ENCODE measurements at regions not wholly inside any gene's neighbourhood (a gene's known extent, or its start where the extent isn't known, plus 50 kb on each side); places are given as distances from the start of the nearest gene placed in this dataset.

DNA sequence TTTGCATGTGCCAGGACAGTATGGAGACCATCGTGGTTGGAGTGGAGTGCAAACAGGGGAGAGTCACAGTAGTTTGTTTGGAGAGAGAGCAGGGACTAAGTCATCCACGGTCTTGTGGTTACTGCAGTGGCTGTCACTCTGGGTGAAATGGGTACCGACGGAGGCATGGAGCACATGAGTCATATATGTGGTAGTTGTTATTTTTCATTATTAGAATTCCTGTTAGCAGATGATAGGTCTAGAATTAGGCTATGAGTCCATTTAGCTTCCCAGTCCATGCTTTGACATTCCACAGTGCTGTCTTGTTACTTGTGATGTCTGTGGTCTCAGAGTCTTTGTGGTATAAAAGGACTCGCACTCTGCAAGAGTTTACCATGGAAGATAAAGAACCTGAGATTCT, 303.9 kb downstream of the DMRT2 start:
- H3K4me3 ChIP-seq (ENCODE audit: low read length in 2 of 2), result no peak overlapping the region
- 92% methylated on average over 5 of the region's 5 CpGs for WGBS
- no peaks in the 10 kb centered on the region for H3K36me3 ChIP-seq (ENCODE audit: control insufficient read depth in 2 of 2, insufficient read depth in 2 of 2, low read length in 1 of 2)
- H3K27me3 ChIP-seq (ENCODE audit: control insufficient read depth in 2 of 2, insufficient read depth in 1 of 2, low read length in 1 of 2), result no peaks in the 10 kb centered on the region
- H3K4me1 ChIP-seq (ENCODE audit: control insufficient read depth in 2 of 2, insufficient read depth in 2 of 2, low read length in 2 of 2), result no peaks in the 10 kb centered on the region
- H3K27ac ChIP-seq (ENCODE audit: low read depth in 1 of 2, low read length in 1 of 2), result no peak overlapping the region
- DNase-seq (ENCODE audit: low read depth in 6 of 9, low spot score in 9 of 9), result no peak
- H3K9me3 ChIP-seq (ENCODE audit: control insufficient read depth in 2 of 2, insufficient read depth in 1 of 2, low read length in 1 of 2), result peaks cover 0 to 2% of the 10 kb centered on the region in 2 donors

DNA sequence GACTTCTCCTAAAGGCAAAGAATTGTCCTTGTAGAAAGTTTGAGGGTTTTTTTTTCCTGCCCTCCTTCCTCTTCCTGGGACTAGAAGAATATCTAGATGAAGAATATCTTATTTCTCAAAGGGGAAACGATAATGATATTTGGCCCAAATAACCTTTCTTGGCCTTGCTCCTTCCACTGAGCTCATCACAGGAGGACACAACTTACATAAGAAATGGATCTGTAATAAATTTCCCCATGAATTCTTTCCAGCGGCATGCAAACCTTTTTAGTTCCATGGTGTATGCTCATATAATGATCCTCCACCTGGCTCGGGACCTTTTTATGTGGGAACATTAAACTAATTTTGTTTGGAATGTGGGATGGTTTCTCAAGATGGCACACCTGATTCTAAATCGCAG, 304.4 kb downstream of the DMRT2 start:
- Histone ChIP-seq H3K9me3 (ENCODE audit: control insufficient read depth in 2 of 2, insufficient read depth in 1 of 2, low read length in 1 of 2) (peaks cover 0 to 2% of the 10 kb centered on the region in 2 donors), H3K4me1 (ENCODE audit: control insufficient read depth in 2 of 2, insufficient read depth in 2 of 2, low read length in 2 of 2) (no peaks in the 10 kb centered on the region), H3K27ac (ENCODE audit: low read depth in 1 of 2, low read length in 1 of 2) (no peak overlapping the region), H3K4me3 (ENCODE audit: low read length in 2 of 2) (no peak overlapping the region), H3K36me3 (ENCODE audit: control insufficient read depth in 2 of 2, insufficient read depth in 2 of 2, low read length in 1 of 2) (no peaks in the 10 kb centered on the region), H3K27me3 (ENCODE audit: control insufficient read depth in 2 of 2, insufficient read depth in 1 of 2, low read length in 1 of 2) (no peaks in the 10 kb centered on the region)
- 95% methylated on average over 4 of the region's 4 CpGs for WGBS
- DNase-seq (ENCODE audit: low read depth in 6 of 9, low spot score in 9 of 9), result no peak

DNA sequence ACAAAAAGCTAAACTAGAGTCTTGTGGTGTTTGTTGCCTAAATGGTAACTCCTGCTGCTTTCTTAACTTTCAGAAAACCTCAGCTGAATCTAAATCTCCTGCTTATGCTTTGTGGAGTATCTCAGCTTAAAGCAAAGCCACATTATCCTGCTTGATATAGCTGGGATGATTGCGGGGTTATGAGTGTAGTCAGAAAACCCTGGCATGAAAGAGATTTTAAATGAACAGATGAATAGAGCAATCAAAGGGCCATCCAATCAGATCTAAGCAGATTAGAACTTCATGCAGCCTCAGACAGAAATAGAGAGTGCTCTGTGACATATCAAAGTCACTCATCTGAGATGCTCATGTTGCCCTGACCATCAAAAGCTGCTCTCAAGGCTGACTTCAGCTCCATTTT, 305.5 kb downstream of the DMRT2 start:
- Histone ChIP-seq H3K27ac (ENCODE audit: low read depth in 1 of 2, low read length in 1 of 2) (no peak overlapping the region), H3K4me3 (ENCODE audit: low read length in 2 of 2) (no peak overlapping the region), H3K4me1 (ENCODE audit: control insufficient read depth in 2 of 2, insufficient read depth in 2 of 2, low read length in 2 of 2) (no peaks in the 10 kb centered on the region), H3K36me3 (ENCODE audit: control insufficient read depth in 2 of 2, insufficient read depth in 2 of 2, low read length in 1 of 2) (no peaks in the 10 kb centered on the region), H3K27me3 (ENCODE audit: control insufficient read depth in 2 of 2, insufficient read depth in 1 of 2, low read length in 1 of 2) (no peaks in the 10 kb centered on the region), H3K9me3 (ENCODE audit: control insufficient read depth in 2 of 2, insufficient read depth in 1 of 2, low read length in 1 of 2) (peaks cover 0 to 2% of the 10 kb centered on the region in 2 donors)
- 92% methylated on average over 1 of the region's 1 CpG for WGBS
- DNase-seq (ENCODE audit: low read depth in 6 of 9, low spot score in 9 of 9), result no peak

DNA sequence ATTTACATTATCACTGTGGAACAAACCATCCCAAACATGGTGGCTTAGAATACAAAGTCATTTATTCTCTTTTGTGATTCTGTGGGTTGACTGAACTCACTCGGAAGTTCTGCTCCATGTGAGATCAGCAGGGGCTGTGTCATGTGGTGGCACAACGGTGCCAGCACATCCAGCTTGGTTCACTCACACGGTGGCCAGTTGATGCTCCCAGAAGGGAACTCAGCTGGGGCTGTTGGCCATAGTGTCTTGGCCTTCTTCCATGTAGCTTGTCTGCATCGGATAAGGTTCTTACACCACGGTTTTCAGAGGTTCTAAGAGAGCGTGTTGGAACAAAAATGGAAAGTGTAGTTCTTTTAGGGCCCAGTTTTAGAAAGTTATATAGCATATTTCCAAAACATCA, 312.7 kb downstream of the DMRT2 start:
- Histone ChIP-seq H3K36me3 (ENCODE audit: control insufficient read depth in 2 of 2, insufficient read depth in 2 of 2, low read length in 1 of 2) (no peaks in the 10 kb centered on the region), H3K27me3 (ENCODE audit: control insufficient read depth in 2 of 2, insufficient read depth in 1 of 2, low read length in 1 of 2) (no peaks in the 10 kb centered on the region), H3K9me3 (ENCODE audit: control insufficient read depth in 2 of 2, insufficient read depth in 1 of 2, low read length in 1 of 2) (no peaks in the 10 kb centered on the region), H3K27ac (ENCODE audit: low read depth in 1 of 2, low read length in 1 of 2) (no peak overlapping the region), H3K4me1 (ENCODE audit: control insufficient read depth in 2 of 2, insufficient read depth in 2 of 2, low read length in 2 of 2) (no peaks in the 10 kb centered on the region), H3K4me3 (ENCODE audit: low read length in 2 of 2) (no peak overlapping the region)
- DNase-seq (ENCODE audit: low read depth in 6 of 9, low spot score in 9 of 9), result no peak
- 93% methylated on average over 6 of the region's 6 CpGs for WGBS

DNA sequence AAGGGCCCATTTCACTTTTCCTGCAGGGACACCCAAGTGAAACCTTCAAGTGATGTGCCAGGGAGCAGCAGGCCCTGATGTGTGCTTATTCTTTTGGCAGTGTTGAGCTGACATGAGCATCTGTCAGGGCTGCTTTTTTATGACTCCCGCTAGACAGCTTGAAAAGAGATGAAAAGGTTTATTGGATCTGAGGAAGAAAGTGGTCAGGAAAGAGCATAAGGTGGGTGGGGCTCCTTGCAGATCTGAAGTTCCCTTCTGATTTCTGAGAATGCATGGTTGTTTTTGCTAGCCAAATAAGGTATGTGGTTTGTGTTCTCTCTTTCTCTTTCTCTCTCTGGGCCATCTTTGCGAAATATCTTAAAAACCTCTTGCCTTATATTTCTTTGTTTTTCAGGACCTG, 316.1 kb downstream of the DMRT2 start:
- Histone ChIP-seq H3K27me3 (ENCODE audit: control insufficient read depth in 2 of 2, insufficient read depth in 1 of 2, low read length in 1 of 2) (no peaks in the 10 kb centered on the region), H3K9me3 (ENCODE audit: control insufficient read depth in 2 of 2, insufficient read depth in 1 of 2, low read length in 1 of 2) (no peaks in the 10 kb centered on the region), H3K4me1 (ENCODE audit: control insufficient read depth in 2 of 2, insufficient read depth in 2 of 2, low read length in 2 of 2) (no peaks in the 10 kb centered on the region), H3K36me3 (ENCODE audit: control insufficient read depth in 2 of 2, insufficient read depth in 2 of 2, low read length in 1 of 2) (no peaks in the 10 kb centered on the region), H3K27ac (ENCODE audit: low read depth in 1 of 2, low read length in 1 of 2) (no peak overlapping the region), H3K4me3 (ENCODE audit: low read length in 2 of 2) (no peak overlapping the region)
- WGBS, result 84% methylated on average over 2 of the region's 2 CpGs
- no peak for DNase-seq (ENCODE audit: low read depth in 6 of 9, low spot score in 9 of 9)

DNA sequence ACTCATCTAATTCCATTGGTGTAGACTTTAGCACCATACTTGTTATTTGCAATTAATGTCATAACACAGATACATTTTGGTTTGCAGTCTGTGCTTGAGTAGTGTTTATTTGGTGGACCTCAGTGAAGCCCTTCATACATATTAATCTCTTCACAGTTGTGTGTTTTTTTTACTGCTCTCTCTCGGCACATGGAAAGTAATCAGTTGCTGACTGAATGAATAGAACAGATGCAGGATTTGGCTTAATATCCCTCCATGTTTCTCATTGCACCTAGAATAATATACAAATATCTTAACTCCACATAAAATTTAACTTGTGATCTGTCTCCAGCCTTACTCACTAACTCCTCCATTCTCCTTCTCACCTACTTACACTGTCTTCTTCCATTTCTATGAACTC, 319.1 kb downstream of the DMRT2 start:
- no peaks in the 10 kb centered on the region for H3K9me3 ChIP-seq (ENCODE audit: control insufficient read depth in 2 of 2, insufficient read depth in 1 of 2, low read length in 1 of 2)
- no peak overlapping the region for H3K4me3 ChIP-seq (ENCODE audit: low read length in 2 of 2)
- WGBS, result 97% methylated on average over 1 of the region's 1 CpG

DNA sequence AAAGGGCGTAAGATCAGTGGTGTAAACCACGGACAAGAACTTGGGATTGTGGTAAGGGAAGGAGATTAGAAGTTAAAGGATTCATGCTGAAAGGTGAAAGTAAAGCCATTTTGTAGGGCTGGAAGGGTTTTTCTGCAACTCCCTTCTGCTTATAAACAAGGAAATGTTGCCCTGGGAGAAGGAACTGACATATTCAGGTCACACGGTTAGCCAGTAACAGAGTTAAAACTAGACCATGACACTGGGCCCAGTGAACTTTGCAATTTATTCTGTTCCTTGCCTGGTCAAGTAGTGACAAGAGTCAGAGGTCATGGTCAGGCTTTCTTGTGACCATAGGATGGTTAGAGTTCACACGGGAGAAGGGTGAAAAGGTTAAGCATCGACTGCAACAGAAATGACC, 323.3 kb downstream of the DMRT2 start:
- no peak overlapping the region for H3K4me3 ChIP-seq (ENCODE audit: low read length in 2 of 2)
- no peak for DNase-seq (ENCODE audit: low read depth in 6 of 9, low spot score in 9 of 9)
- H3K9me3 ChIP-seq (ENCODE audit: control insufficient read depth in 2 of 2, insufficient read depth in 1 of 2, low read length in 1 of 2), result no peaks in the 10 kb centered on the region
- WGBS, result 90% methylated on average over 5 of the region's 5 CpGs
- no peaks in the 10 kb centered on the region for H3K4me1 ChIP-seq (ENCODE audit: control insufficient read depth in 2 of 2, insufficient read depth in 2 of 2, low read length in 2 of 2)
- H3K27me3 ChIP-seq (ENCODE audit: control insufficient read depth in 2 of 2, insufficient read depth in 1 of 2, low read length in 1 of 2), result no peaks in the 10 kb centered on the region
- no peaks in the 10 kb centered on the region for H3K36me3 ChIP-seq (ENCODE audit: control insufficient read depth in 2 of 2, insufficient read depth in 2 of 2, low read length in 1 of 2)
- no peak overlapping the region for H3K27ac ChIP-seq (ENCODE audit: low read depth in 1 of 2, low read length in 1 of 2)

More for the DNA sequence above, 319.1 kb downstream of the DMRT2 start:
- DNase-seq (ENCODE audit: low read depth in 6 of 9, low spot score in 9 of 9), result no peak
- Histone ChIP-seq H3K4me1 (ENCODE audit: control insufficient read depth in 2 of 2, insufficient read depth in 2 of 2, low read length in 2 of 2) (no peaks in the 10 kb centered on the region), H3K27ac (ENCODE audit: low read depth in 1 of 2, low read length in 1 of 2) (no peak overlapping the region), H3K36me3 (ENCODE audit: control insufficient read depth in 2 of 2, insufficient read depth in 2 of 2, low read length in 1 of 2) (no peaks in the 10 kb centered on the region), H3K27me3 (ENCODE audit: control insufficient read depth in 2 of 2, insufficient read depth in 1 of 2, low read length in 1 of 2) (no peaks in the 10 kb centered on the region)

DNA sequence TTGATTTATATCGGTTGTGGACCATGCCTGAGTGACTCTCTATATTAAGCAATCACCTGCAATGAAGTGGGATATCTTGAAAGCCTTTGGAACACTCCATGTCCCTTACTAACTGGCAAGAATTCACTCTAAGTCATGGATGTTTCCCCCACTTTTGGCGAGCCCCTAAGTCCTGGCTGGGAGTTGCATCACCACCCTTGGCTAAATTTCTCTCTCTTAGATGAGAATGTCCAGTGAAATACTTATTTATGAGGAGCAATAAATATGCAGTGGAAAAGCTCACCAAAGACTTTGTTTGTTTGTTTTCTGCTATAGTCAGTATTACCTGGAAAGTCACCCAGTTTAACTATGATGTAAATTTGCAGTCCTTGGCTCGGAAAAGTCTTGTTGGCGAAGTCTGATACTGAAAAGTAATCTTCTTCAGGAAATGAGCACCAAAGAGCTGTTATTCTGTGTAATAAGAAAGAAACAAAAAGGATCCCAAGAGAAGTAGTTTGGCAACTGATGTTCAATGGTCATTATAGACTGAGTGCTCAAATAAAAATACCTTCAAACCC, 333.8 kb downstream of the DMRT2 start:
- Histone ChIP-seq H3K4me1 (ENCODE audit: control insufficient read depth in 2 of 2, insufficient read depth in 2 of 2, low read length in 2 of 2) (no peaks in the 10 kb centered on the region), H3K27me3 (ENCODE audit: control insufficient read depth in 2 of 2, insufficient read depth in 1 of 2, low read length in 1 of 2) (no peaks in the 10 kb centered on the region), H3K9me3 (ENCODE audit: control insufficient read depth in 2 of 2, insufficient read depth in 1 of 2, low read length in 1 of 2) (no peaks in the 10 kb centered on the region), H3K36me3 (ENCODE audit: control insufficient read depth in 2 of 2, insufficient read depth in 2 of 2, low read length in 1 of 2) (no peaks in the 10 kb centered on the region), H3K4me3 (ENCODE audit: low read length in 2 of 2) (no peak overlapping the region), H3K27ac (ENCODE audit: low read depth in 1 of 2, low read length in 1 of 2) (no peak overlapping the region)
- 86% methylated on average over 4 of the region's 4 CpGs for WGBS
- no peak for DNase-seq (ENCODE audit: low read depth in 6 of 9, low spot score in 9 of 9)

DNA sequence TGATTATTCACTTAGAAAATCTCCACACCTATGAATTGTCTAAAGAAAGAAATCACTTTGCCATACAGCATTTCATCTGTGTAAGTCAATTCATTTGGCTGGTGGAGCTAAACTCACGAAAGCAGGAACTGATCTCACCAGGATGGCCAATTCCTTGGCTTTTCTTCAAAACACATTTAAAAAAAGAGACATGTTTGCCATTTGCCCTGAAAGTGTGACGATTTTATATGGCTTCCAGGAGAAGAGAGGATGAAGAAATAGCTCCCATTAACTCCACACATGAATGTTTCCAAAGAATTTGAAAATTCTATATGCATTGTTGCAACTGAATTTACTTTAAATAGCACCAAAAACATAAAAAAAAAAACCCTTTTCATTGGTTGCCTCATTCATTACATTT, 334.7 kb downstream of the DMRT2 start:
- Histone ChIP-seq H3K4me3 (ENCODE audit: low read length in 2 of 2) (no peak overlapping the region), H3K4me1 (ENCODE audit: control insufficient read depth in 2 of 2, insufficient read depth in 2 of 2, low read length in 2 of 2) (no peaks in the 10 kb centered on the region), H3K27me3 (ENCODE audit: control insufficient read depth in 2 of 2, insufficient read depth in 1 of 2, low read length in 1 of 2) (no peaks in the 10 kb centered on the region), H3K9me3 (ENCODE audit: control insufficient read depth in 2 of 2, insufficient read depth in 1 of 2, low read length in 1 of 2) (no peaks in the 10 kb centered on the region), H3K36me3 (ENCODE audit: control insufficient read depth in 2 of 2, insufficient read depth in 2 of 2, low read length in 1 of 2) (no peaks in the 10 kb centered on the region), H3K27ac (ENCODE audit: low read depth in 1 of 2, low read length in 1 of 2) (no peak overlapping the region)
- WGBS, result 81% methylated on average over 2 of the region's 2 CpGs
- DNase-seq (ENCODE audit: low read depth in 6 of 9, low spot score in 9 of 9), result no peak

DNA sequence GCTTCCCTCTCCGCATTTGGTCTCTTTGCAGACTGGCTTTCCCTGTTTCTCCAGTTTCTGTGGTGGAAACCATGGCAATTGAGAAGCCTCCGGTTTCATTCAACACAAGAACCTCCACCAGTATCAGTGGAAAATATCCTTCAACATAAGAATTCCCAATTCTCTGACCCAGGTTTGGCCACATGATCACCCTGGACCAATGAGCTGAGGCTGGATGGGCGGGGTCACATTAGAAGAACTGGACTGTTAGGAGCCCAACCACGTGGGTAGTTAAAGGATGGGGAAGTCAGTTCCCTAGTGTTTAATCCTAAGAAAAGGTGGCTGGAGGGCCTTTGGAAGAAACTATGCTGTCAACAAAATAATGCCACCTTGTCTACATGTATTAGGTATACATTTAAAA, 336.3 kb downstream of the DMRT2 start:
- no peak for DNase-seq (ENCODE audit: low read depth in 6 of 9, low spot score in 9 of 9)
- H3K4me1 ChIP-seq (ENCODE audit: control insufficient read depth in 2 of 2, insufficient read depth in 2 of 2, low read length in 2 of 2), result no peaks in the 10 kb centered on the region
- 74% methylated on average over 4 of the region's 4 CpGs for WGBS
- no peaks in the 10 kb centered on the region for H3K36me3 ChIP-seq (ENCODE audit: control insufficient read depth in 2 of 2, insufficient read depth in 2 of 2, low read length in 1 of 2)
- H3K27ac ChIP-seq (ENCODE audit: low read depth in 1 of 2, low read length in 1 of 2), result no peak overlapping the region
- no peaks in the 10 kb centered on the region for H3K9me3 ChIP-seq (ENCODE audit: control insufficient read depth in 2 of 2, insufficient read depth in 1 of 2, low read length in 1 of 2)
- no peak overlapping the region for H3K4me3 ChIP-seq (ENCODE audit: low read length in 2 of 2)
- H3K27me3 ChIP-seq (ENCODE audit: control insufficient read depth in 2 of 2, insufficient read depth in 1 of 2, low read length in 1 of 2), result no peaks in the 10 kb centered on the region

All from thymus (tissue), 11 donors.